PC-3 (cell line): ENCODE measurements at regions not wholly inside any gene's neighbourhood (a gene's known extent, or its start where the extent isn't known, plus 50 kb on each side); places are given as distances from the start of the nearest gene placed in this dataset.

Experiments used
- CTCF ChIP-seq: fragments of 300-600 bp; sonication (generic); conservative IDR thresholded peaks from 2 replicates; pipeline ENCODE4 v1.5.1; 2017; ENCODE audit warnings: antibody characterized with exemption, low read depth, mild to moderate bottlenecking, low read length
- EZH2 ChIP-seq: fragments of 300-600 bp; sonication (generic); IDR thresholded peaks from one replicate; pipeline ENCODE4 v1.6.1; 2017; ENCODE audit warnings: antibody characterized with exemption, mild to moderate bottlenecking, low read length; ENCODE audit not compliant: unreplicated experiment

GRCh38 chr15:26298659-26299170, 435.6 kb upstream of the ATP10A start:
- TF ChIP-seq EZH2 (no peak), CTCF (no peak)
